OCI-LY7 (cell line): ENCODE measurements at regions not wholly inside any gene's neighbourhood (a gene's known extent, or its start where the extent isn't known, plus 50 kb on each side); places are given as distances from the start of the nearest gene placed in this dataset.

Experiments
- BruUV-seq: library from RNA; stranded (reverse); fragments of 400-500 nt; replicated peaks from 2 replicates; lab custom pipeline; 2021; lab: Mats Ljungman, UMichigan
- CTCF ChIA-PET: fragments of 300-600 bp; sonication (Branson Sonifier 250); formaldehyde crosslinking; loops from one replicate; lab custom pipeline; 2022; ENCODE audit warnings: antibody characterized with exemption; ENCODE audit not compliant: unreplicated experiment; lab: Charles Lee
- POLR2A ChIA-PET: fragments of 300-600 bp; sonication (Branson Sonifier 250); formaldehyde crosslinking; loops from one replicate; lab custom pipeline; 2022; ENCODE audit warnings: antibody characterized with exemption; lab: Charles Lee
- DNase-seq: peaks from one replicate; pipeline ENCODE4 v3.0.0-alpha.2; 2015; ENCODE audit warnings: low spot score
- H2AFZ ChIP-seq: fragments of 200-600 bp; sonication (generic), shearing (Covaris generic); 2 replicates; pipeline ENCODE4 v1.6.1; 2014; ENCODE audit warnings: mild to moderate bottlenecking, antibody characterized with exemption, low read length, moderate library complexity
- H3K27ac ChIP-seq: fragments of 200-600 bp; sonication (generic); 2 replicates; pipeline ENCODE4 v1.5.1; 2014; ENCODE audit warnings: mixed run types, low read depth, mild to moderate bottlenecking, moderate library complexity, low read length, inconsistent platforms; ENCODE audit not compliant: poor library complexity, severe bottlenecking
- H3K36me3 ChIP-seq: fragments of 200-600 bp; sonication (generic); 2 replicates; pipeline ENCODE4 v1.6.1; 2014; ENCODE audit warnings: mild to moderate bottlenecking, antibody characterized with exemption, low read length, moderate library complexity, mixed read lengths; ENCODE audit not compliant: insufficient read depth
- H3K4me1 ChIP-seq: fragments of 200-600 bp; sonication (generic); 2 replicates; pipeline ENCODE4 v1.5.1; 2014; ENCODE audit warnings: mild to moderate bottlenecking, low read length; ENCODE audit not compliant: insufficient read depth, poor library complexity, severe bottlenecking
- H3K4me2 ChIP-seq: fragments of 200-600 bp; sonication (generic); 2 replicates; pipeline ENCODE4 v1.6.1; 2014; ENCODE audit warnings: mild to moderate bottlenecking, low read length
- H3K4me3 ChIP-seq: fragments of 200-600 bp; sonication (generic); 2 replicates; pipeline ENCODE4 v1.5.1; 2014; ENCODE audit warnings: mild to moderate bottlenecking, low read depth, low read length; ENCODE audit not compliant: poor library complexity, severe bottlenecking
- H3K79me2 ChIP-seq: fragments of 200-600 bp; sonication (generic); 2 replicates; pipeline ENCODE4 v1.6.1; 2016; ENCODE audit warnings: low read depth, mild to moderate bottlenecking, low read length, moderate library complexity, mixed read lengths; ENCODE audit not compliant: insufficient read depth
- H3K9me2 ChIP-seq: fragments of 200-600 bp; sonication (generic); 2 replicates; pipeline ENCODE4 v1.6.1; 2016; ENCODE audit warnings: mild to moderate bottlenecking, low read length, mixed read lengths; ENCODE audit not compliant: insufficient read depth
- H3K9me3 ChIP-seq: fragments of 200-600 bp; sonication (generic); 2 replicates; pipeline ENCODE4 v1.6.1; 2014; ENCODE audit warnings: mild to moderate bottlenecking, mixed run types, low read length, mixed read lengths
- H4K20me1 ChIP-seq: fragments of 200-600 bp; sonication (generic); 2 replicates; pipeline ENCODE4 v1.6.1; 2014; ENCODE audit warnings: mild to moderate bottlenecking, antibody characterized with exemption, low read length, moderate library complexity, mixed read lengths; ENCODE audit not compliant: insufficient read depth
- CTCF ChIP-seq: fragments of 200-600 bp; sonication (generic); conservative IDR thresholded peaks from 2 replicates; pipeline ENCODE4 v1.5.1; 2014; ENCODE audit warnings: mild to moderate bottlenecking, antibody characterized with exemption, low read length, moderate library complexity, mixed read lengths
- EZH2phosphoT487 ChIP-seq: fragments of 200-600 bp; sonication (generic); IDR thresholded peaks from 2 replicates; pipeline ENCODE4 v1.6.1; 2018; ENCODE audit warnings: low read depth, borderline replicate concordance, mild to moderate bottlenecking, mixed run types, antibody characterized with exemption, low read length, moderate library complexity, mixed read lengths
- intact Hi-C: fragments of 100-400 bp; cut with micrococcal nuclease; formaldehyde crosslinking; loops from one replicate; pipeline ENCODE4 v1.10.0; 2022; ENCODE audit not compliant: unreplicated experiment

- no TSS peak for BruUV-seq
- Histone ChIP-seq H3K36me3 (no peaks in the 10 kb centered on the region), H3K27ac (no peak overlapping the region), H3K9me2 (no peaks in the 10 kb centered on the region), H3K4me3 (no peak overlapping the region), H3K9me3 (peaks cover 13% of the 10 kb centered on the region), H3K4me1 (no peaks in the 10 kb centered on the region), H3K4me2 (no peak overlapping the region), H2AFZ (no peak overlapping the region), H4K20me1 (no peaks in the 10 kb centered on the region), H3K79me2 (no peaks in the 10 kb centered on the region)
- no peak for DNase-seq
- intact Hi-C loops: no loop called here
- ChIA-PET POLR2A (interaction anchor here (0.6 kb wide), 3 partner anchors 11 to 1643 kb away, joined by 3 to 4 read pairs (median 3); no protein-coding TSS in a partner anchor), CTCF (interaction anchor here (1.2 kb wide), 1 partner anchor 289 kb away, joined by 3 read pairs; no protein-coding TSS in a partner anchor)
- no peak for TF ChIP-seq CTCF
- TF ChIP-seq EZH2phosphoT487: no peak
Observed at GRCh38 chr5:135205632-135206349, 171.8 kb upstream of the PITX1 start.

- TF ChIP-seq CTCF (peak; percentile 82), EZH2phosphoT487 (no peak)
- DNase-seq: peak; percentile 57
- CTCF ChIA-PET: no interaction called here
- POLR2A ChIA-PET: no interaction called here
- Histone ChIP-seq H3K79me2 (no peaks in the 10 kb centered on the region), H2AFZ (no peak overlapping the region; the same call in 1 of the 2 replicates), H3K4me1 (no peaks in the 10 kb centered on the region), H3K4me3 (no peak overlapping the region), H3K9me3 (peaks cover 13% of the 10 kb centered on the region), H3K36me3 (no peaks in the 10 kb centered on the region), H3K9me2 (no peaks in the 10 kb centered on the region), H4K20me1 (no peaks in the 10 kb centered on the region), H3K4me2 (no peak overlapping the region), H3K27ac (no peak overlapping the region)
- BruUV-seq: no TSS peak
- intact Hi-C loops: no loop called here
Observed at GRCh38 chr5:135204151-135204600, 170.1 kb upstream of the PITX1 start.

- no peak overlapping the region for H3K27ac ChIP-seq
- peak; percentile 41 for DNase-seq
- POLR2A ChIA-PET: interaction anchor here (0.8 kb wide), 1 partner anchor 9 kb away, joined by 3 read pairs; no protein-coding TSS in a partner anchor
- H3K9me3 ChIP-seq: peaks cover 13% of the 10 kb centered on the region
- H4K20me1 ChIP-seq: no peaks in the 10 kb centered on the region
- no peaks in the 10 kb centered on the region for H3K79me2 ChIP-seq
- H3K9me2 ChIP-seq: no peaks in the 10 kb centered on the region
- no peak overlapping the region for H3K4me3 ChIP-seq
- no peaks in the 10 kb centered on the region for H3K36me3 ChIP-seq
- no TSS peak for BruUV-seq
- no peak overlapping the region; the same call in 1 of the 2 replicates for H2AFZ ChIP-seq
- TF ChIP-seq CTCF (peak; percentile 91), EZH2phosphoT487 (no peak)
- no peak overlapping the region for H3K4me2 ChIP-seq
- intact Hi-C loops: no loop called here
- CTCF ChIA-PET: interaction anchor here (0.5 kb wide), 1 partner anchor 286 kb away, joined by 3 read pairs; no protein-coding TSS in a partner anchor
- no peaks in the 10 kb centered on the region for H3K4me1 ChIP-seq
Observed at GRCh38 chr5:135203593-135204036, 169.6 kb upstream of the PITX1 start.
